D721Med (cell line): ENCODE measurements at regions not wholly inside any gene's neighbourhood (a gene's known extent, or its start where the extent isn't known, plus 50 kb on each side); places are given as distances from the start of the nearest gene placed in this dataset.

Source experiments
- DNase-seq: peaks from one replicate; pipeline ENCODE4 v3.0.0; 2011; ENCODE audit warnings: low spot score; ENCODE audit not compliant: insufficient read length
- FAIRE-seq: peaks from 2 replicates; lab custom pipeline; 2011; peaks lifted over from hg19 to GRCh38; lab: Jason Lieb, UNC
- TF ChIP-seq, protein P1 (sequence below): IDR thresholded peaks from 2 replicates; pipeline ENCODE4 v1.5.1; 2012; ENCODE audit warnings: mild to moderate bottlenecking, control low read depth; ENCODE audit not compliant: insufficient read depth; ENCODE audit errors: missing control alignments

GRCh38 chr2:21416226-21416625 lies 292.5 kb downstream of the TDRD15 start:
- FAIRE-seq (no peak), DNase-seq (no peak)
- TF ChIP-seq, protein P1, sequence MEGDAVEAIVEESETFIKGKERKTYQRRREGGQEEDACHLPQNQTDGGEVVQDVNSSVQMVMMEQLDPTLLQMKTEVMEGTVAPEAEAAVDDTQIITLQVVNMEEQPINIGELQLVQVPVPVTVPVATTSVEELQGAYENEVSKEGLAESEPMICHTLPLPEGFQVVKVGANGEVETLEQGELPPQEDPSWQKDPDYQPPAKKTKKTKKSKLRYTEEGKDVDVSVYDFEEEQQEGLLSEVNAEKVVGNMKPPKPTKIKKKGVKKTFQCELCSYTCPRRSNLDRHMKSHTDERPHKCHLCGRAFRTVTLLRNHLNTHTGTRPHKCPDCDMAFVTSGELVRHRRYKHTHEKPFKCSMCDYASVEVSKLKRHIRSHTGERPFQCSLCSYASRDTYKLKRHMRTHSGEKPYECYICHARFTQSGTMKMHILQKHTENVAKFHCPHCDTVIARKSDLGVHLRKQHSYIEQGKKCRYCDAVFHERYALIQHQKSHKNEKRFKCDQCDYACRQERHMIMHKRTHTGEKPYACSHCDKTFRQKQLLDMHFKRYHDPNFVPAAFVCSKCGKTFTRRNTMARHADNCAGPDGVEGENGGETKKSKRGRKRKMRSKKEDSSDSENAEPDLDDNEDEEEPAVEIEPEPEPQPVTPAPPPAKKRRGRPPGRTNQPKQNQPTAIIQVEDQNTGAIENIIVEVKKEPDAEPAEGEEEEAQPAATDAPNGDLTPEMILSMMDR: no peak

DNA sequence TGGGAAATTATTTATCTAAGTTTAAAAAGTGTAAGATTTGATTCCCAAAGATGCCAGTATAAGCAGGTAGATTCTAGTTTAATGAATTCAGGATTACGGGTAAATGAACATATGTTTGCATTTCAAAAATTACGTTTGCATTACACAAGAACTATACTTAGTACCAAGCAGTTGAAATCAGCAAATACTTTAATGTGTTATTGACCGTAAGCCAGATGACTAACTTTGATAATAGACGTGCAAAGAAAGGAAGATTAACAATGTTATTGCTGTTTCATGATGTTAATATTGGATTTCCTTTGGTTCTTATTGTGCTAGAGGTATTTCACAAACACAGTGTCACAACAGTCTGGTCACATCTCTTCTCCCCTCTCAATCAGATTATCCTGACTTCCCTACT lies 294.7 kb downstream of the TDRD15 start:
- TF ChIP-seq, protein P1: no peak
- DNase-seq (no peak), FAIRE-seq (no peak)

GRCh38 chr2:21420553-21421335 lies 297.0 kb downstream of the TDRD15 start:
- DNase-seq: no peak
- FAIRE-seq: no peak
- TF ChIP-seq, protein P1: no peak

DNA sequence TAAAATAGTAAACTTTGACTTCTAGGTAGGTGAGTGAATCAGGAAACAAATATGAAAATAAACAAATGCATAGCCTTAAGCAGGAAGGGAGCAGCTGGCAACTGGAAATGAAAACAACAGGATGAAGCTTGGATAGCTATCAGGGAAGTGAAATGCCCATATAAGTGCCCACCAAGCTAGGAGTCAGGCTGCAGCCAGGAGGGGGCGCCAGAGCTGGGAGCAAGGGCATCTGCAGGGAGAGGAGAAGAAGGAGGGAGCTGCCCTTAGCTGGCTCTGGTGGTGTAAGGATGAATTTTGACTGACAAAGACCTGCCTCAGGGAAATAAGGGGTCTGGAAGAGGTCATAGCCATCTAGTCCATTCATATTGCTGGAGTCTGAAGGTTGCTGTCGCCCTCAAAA lies 298.3 kb downstream of the TDRD15 start:
- DNase-seq: peak; percentile 22
- TF ChIP-seq, protein P1: peak; percentile 42
- no peak for FAIRE-seq

GRCh38 chr2:21422724-21423522 lies 299.2 kb downstream of the TDRD15 start:
- no peak for FAIRE-seq
- TF ChIP-seq, protein P1: no peak
- no peak for DNase-seq

DNA sequence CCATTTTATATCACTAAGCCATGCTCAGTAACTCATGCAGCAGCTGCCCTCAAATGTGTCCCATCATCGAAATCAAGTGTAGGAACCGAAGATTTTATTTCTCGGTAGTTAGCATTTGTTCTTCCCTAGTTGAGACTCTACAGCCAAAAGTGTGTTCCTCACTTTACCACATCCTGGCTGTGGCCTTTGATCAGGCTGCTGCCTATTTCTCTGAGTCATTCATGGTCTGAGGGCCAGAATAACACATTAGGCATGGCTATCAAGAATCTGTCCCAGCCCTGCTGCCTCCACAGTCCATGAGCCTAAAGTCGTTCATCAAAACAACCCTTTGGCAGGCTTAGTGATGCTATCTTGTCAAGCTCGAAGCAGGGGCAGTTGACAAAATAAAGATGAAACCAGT lies 300.1 kb downstream of the TDRD15 start:
- no peak for DNase-seq
- TF ChIP-seq, protein P1: no peak
- FAIRE-seq: no peak
